NCI-H2196 (cell line): ENCODE measurements at regions not wholly inside any gene's neighbourhood (a gene's known extent, or its start where the extent isn't known, plus 50 kb on each side); places are given as distances from the start of the nearest gene placed in this dataset.

Source experiments
- DNase-seq: peaks from one replicate; lab custom pipeline; 2025; ENCODE audit not compliant: unreplicated experiment; lab: John Stamatoyannopoulos, UW

GRCh38 chr19:28221736-28222135, 991.2 kb downstream of the UQCRFS1 start:
- no peak for DNase-seq

GRCh38 chr19:28218728-28219127, 994.2 kb downstream of the UQCRFS1 start:
- DNase-seq: no peak

- no peak for DNase-seq
Observed at GRCh38 chr19:28217022-28217421, 995.9 kb downstream of the UQCRFS1 start.

GRCh38 chr19:28213470-28214082, 999.4 kb downstream of the UQCRFS1 start:
- no peak for DNase-seq

GRCh38 chr19:28210886-28211285, 1002.1 kb downstream of the UQCRFS1 start:
- no peak for DNase-seq

- DNase-seq: no peak
Observed at GRCh38 chr19:28208745-28209144, 1004.2 kb downstream of the UQCRFS1 start.

GRCh38 chr19:28207244-28207643, 1005.7 kb downstream of the UQCRFS1 start:
- DNase-seq: no peak

GRCh38 chr19:28201462-28201943, 1011.4 kb downstream of the UQCRFS1 start:
- no peak for DNase-seq

- no peak for DNase-seq
Observed at GRCh38 chr19:28199323-28199722, 1013.6 kb downstream of the UQCRFS1 start.

GRCh38 chr19:28196961-28197360, 1016.0 kb downstream of the UQCRFS1 start:
- no peak for DNase-seq

- no peak for DNase-seq
Observed at GRCh38 chr19:28196101-28196500, 1016.9 kb downstream of the UQCRFS1 start.

GRCh38 chr19:28185646-28186045, 1027.3 kb downstream of the UQCRFS1 start:
- DNase-seq: no peak

- DNase-seq: no peak
Observed at GRCh38 chr19:28184997-28185396, 1028.0 kb downstream of the UQCRFS1 start.

GRCh38 chr19:28176193-28176592, 1036.8 kb downstream of the UQCRFS1 start:
- no peak for DNase-seq

- DNase-seq: no peak
Observed at GRCh38 chr19:28171983-28172382, 1041.0 kb downstream of the UQCRFS1 start.

- peak; percentile 83 for DNase-seq
Observed at GRCh38 chr19:28170066-28170465, 1042.9 kb downstream of the UQCRFS1 start.

- DNase-seq: peak; percentile 38
Observed at GRCh38 chr19:28169168-28169887, 1043.6 kb downstream of the UQCRFS1 start.

- DNase-seq: no peak
Observed at GRCh38 chr19:28168557-28168956, 1044.4 kb downstream of the UQCRFS1 start.

GRCh38 chr19:28166025-28166424, 1046.9 kb downstream of the UQCRFS1 start:
- no peak for DNase-seq

GRCh38 chr19:28164214-28164613, 1048.7 kb downstream of the UQCRFS1 start:
- no peak for DNase-seq

- no peak for DNase-seq
Observed at GRCh38 chr19:28159065-28159464, 1053.9 kb downstream of the UQCRFS1 start.

GRCh38 chr19:28155265-28155664, 1057.7 kb downstream of the UQCRFS1 start:
- no peak for DNase-seq

GRCh38 chr19:28154077-28154476, 1058.9 kb downstream of the UQCRFS1 start:
- no peak for DNase-seq
